ENCODE measurements at regions not wholly inside any gene's neighbourhood (a gene's known extent, or its start where the extent isn't known, plus 50 kb on each side); places are given as distances from the start of the nearest gene placed in this dataset.

DNA sequence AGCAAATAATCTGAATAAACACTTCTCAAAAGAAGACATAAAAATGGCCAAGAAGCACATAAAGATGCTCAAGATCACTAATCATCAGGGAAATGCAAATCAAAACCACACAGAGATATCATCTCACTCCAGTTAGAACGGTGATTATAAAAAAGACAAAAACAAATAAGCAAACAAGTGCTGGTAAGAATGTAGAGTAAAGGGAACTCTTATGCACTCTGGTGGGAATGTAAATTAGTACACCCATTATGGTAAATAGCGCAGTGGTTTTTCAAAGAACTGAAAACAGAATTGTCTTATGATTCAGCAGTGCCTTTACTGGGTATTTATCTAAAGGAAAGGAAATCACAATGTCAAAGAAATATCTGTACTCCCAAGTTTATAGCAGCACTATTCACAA is 343.2 kb downstream of the HAPSTR1 start:
- TF ChIP-seq, protein P1, sequence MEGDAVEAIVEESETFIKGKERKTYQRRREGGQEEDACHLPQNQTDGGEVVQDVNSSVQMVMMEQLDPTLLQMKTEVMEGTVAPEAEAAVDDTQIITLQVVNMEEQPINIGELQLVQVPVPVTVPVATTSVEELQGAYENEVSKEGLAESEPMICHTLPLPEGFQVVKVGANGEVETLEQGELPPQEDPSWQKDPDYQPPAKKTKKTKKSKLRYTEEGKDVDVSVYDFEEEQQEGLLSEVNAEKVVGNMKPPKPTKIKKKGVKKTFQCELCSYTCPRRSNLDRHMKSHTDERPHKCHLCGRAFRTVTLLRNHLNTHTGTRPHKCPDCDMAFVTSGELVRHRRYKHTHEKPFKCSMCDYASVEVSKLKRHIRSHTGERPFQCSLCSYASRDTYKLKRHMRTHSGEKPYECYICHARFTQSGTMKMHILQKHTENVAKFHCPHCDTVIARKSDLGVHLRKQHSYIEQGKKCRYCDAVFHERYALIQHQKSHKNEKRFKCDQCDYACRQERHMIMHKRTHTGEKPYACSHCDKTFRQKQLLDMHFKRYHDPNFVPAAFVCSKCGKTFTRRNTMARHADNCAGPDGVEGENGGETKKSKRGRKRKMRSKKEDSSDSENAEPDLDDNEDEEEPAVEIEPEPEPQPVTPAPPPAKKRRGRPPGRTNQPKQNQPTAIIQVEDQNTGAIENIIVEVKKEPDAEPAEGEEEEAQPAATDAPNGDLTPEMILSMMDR (IDR thresholded peaks at IDR 0.05; ENCODE audit: insufficient read depth, low read length, missing control alignments): no peak
- POLR2A ChIA-PET: no interaction called here
- H3K4me3 ChIP-seq (ENCODE audit: low read depth, low read length): no peak overlapping the region
- DNase-seq (ENCODE audit: low read depth, low spot score): no peak
- CTCF ChIA-PET: no interaction called here

- no peak overlapping the region for H3K4me3 ChIP-seq (ENCODE audit: low read depth, low read length)
- TF ChIP-seq, protein P1 (IDR thresholded peaks at IDR 0.05; ENCODE audit: insufficient read depth, low read length, missing control alignments): no peak
- POLR2A ChIA-PET: no interaction called here
- CTCF ChIA-PET: no interaction called here
- DNase-seq (ENCODE audit: low read depth, low spot score): no peak
Measured at GRCh38 chr16:9436175-9436574, 344.7 kb downstream of the HAPSTR1 start.

DNA sequence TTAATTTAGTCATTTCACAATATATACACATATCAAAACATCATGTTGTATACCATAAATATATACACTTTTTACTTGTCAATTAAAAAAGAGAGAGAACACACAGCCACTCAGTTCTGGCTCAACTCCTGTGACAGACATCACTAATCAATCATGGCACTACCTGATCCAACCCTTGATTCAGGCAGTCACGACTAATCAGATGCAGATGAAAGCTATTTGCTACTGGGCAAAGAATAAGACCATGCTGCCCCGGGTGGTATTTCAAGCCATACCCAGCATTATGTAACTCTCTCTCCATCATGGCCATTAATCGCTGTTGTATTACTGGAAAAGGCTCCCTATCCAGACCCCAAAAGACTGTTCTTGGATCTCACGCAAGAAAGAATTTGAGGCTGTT is 345.7 kb downstream of the HAPSTR1 start:
- DNase-seq (ENCODE audit: low read depth, low spot score): no peak
- H3K4me3 ChIP-seq (ENCODE audit: low read depth, low read length): no peak overlapping the region
- TF ChIP-seq, protein P1 (IDR thresholded peaks at IDR 0.05; ENCODE audit: insufficient read depth, low read length, missing control alignments): no peak
- CTCF ChIA-PET: no interaction called here
- POLR2A ChIA-PET: interaction anchor here (0.8 kb wide), 1 partner anchor 557 kb away, joined by 3 read pairs; no protein-coding TSS in a partner anchor

DNA sequence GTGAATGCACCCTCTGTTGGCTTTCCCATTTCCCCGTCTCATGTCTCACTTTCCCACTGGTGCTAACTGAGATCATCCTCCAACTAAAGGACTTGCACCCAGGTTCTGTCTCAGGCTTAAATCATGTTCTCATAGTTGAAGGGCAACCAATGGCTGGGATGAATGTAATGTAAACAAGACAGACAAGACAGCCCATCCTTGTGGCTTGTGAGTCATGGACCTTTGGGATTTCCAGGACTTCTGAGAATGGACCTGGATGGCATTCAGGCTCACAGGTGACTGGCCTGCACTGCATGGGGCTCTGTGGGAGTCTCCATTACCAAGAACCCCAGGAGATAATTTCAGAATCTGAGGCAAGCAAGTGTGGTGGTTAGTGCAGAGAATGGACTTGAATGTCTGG is 347.5 kb downstream of the HAPSTR1 start:
- no peak for DNase-seq (ENCODE audit: low read depth, low spot score)
- H3K4me3 ChIP-seq (ENCODE audit: low read depth, low read length): no peak overlapping the region
- ChIA-PET POLR2A (no interaction called here), CTCF (no interaction called here)
- TF ChIP-seq, protein P1 (IDR thresholded peaks at IDR 0.05; ENCODE audit: insufficient read depth, low read length, missing control alignments): no peak

GRCh38 chr16:9441012-9441411 is 349.6 kb downstream of the HAPSTR1 start:
- ChIA-PET CTCF (no interaction called here), POLR2A (no interaction called here)
- DNase-seq (ENCODE audit: low read depth, low spot score): no peak
- no peak overlapping the region for H3K4me3 ChIP-seq (ENCODE audit: low read depth, low read length)
- TF ChIP-seq, protein P1 (IDR thresholded peaks at IDR 0.05; ENCODE audit: insufficient read depth, low read length, missing control alignments): no peak

DNA sequence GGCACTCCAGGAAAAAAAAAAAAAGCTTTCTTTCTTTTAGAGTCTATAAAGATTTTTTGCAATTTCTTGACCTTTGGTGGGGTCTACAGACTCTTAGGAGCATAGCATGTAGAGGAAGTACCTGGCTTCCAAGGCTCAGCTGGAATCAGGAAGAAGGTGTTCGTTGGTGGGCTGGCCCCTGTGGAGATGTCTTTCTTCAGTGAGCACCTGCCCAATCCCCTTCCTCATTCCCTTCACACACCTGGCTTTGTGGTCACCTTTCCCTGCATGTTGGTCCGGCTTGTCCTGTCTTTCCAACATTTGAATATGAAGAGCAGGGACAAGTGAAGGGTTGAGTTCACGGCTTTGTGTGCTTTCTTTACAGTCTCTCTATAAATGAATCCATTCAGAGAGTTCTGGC is 352.4 kb downstream of the HAPSTR1 start:
- TF ChIP-seq, protein P1 (IDR thresholded peaks at IDR 0.05; ENCODE audit: insufficient read depth, low read length, missing control alignments): no peak
- DNase-seq (ENCODE audit: low read depth, low spot score): no peak
- CTCF ChIA-PET: no interaction called here
- POLR2A ChIA-PET: no interaction called here
- H3K4me3 ChIP-seq (ENCODE audit: low read depth, low read length): no peak overlapping the region

All from AG04449 (cell line).